SK-N-MC (cell line): ENCODE measurements at regions not wholly inside any gene's neighbourhood (a gene's known extent, or its start where the extent isn't known, plus 50 kb on each side); places are given as distances from the start of the nearest gene placed in this dataset.

Experiments used
- DNase-seq: peaks from one replicate; pipeline ENCODE4 v3.0.0-alpha.2; 2011; ENCODE audit warnings: low read depth, low spot score
- H3K27ac ChIP-seq: fragments of 200-600 bp; sonication (generic); 2 replicates; pipeline ENCODE4 v1.5.1; 2016; ENCODE audit warnings: mixed run types
- H3K36me3 ChIP-seq: fragments of 200-600 bp; sonication (generic); 2 replicates; pipeline ENCODE4 v1.6.1; 2017; ENCODE audit warnings: antibody characterized with exemption, low read length, mixed read lengths; ENCODE audit not compliant: insufficient read depth
- H3K4me3 ChIP-seq: fragments of 200-600 bp; sonication (generic); 2 replicates; pipeline ENCODE4 v1.5.1; 2016
- H3K9ac ChIP-seq: fragments of 200-600 bp; sonication (generic); 2 replicates; pipeline ENCODE4 v1.8.0; 2017; ENCODE audit warnings: mixed run types, mixed read lengths; ENCODE audit not compliant: insufficient read length
- H3K9me3 ChIP-seq: fragments of 200-600 bp; sonication (generic); 2 replicates; pipeline ENCODE4 v1.6.1; 2017; ENCODE audit warnings: low read depth, mild to moderate bottlenecking, antibody characterized with exemption, low read length, moderate library complexity, mixed read lengths
- EZH2 ChIP-seq: fragments of 200-600 bp; sonication (generic); IDR thresholded peaks from one replicate; pipeline ENCODE4 v1.6.1; 2017; ENCODE audit warnings: antibody characterized with exemption
- FOXP2 ChIP-seq: optimal IDR thresholded peaks from 2 replicates; pipeline ENCODE3; 2011; ENCODE audit warnings: mild to moderate bottlenecking, moderate library complexity; ENCODE audit not compliant: insufficient read depth; ENCODE audit errors: extremely low read length, control extremely low read depth
- POLR2AphosphoS5 ChIP-seq: IDR thresholded peaks from 2 replicates; pipeline ENCODE4 v1.6.1; 2012; ENCODE audit warnings: mild to moderate bottlenecking, low read depth, low read length, borderline replicate concordance

DNA sequence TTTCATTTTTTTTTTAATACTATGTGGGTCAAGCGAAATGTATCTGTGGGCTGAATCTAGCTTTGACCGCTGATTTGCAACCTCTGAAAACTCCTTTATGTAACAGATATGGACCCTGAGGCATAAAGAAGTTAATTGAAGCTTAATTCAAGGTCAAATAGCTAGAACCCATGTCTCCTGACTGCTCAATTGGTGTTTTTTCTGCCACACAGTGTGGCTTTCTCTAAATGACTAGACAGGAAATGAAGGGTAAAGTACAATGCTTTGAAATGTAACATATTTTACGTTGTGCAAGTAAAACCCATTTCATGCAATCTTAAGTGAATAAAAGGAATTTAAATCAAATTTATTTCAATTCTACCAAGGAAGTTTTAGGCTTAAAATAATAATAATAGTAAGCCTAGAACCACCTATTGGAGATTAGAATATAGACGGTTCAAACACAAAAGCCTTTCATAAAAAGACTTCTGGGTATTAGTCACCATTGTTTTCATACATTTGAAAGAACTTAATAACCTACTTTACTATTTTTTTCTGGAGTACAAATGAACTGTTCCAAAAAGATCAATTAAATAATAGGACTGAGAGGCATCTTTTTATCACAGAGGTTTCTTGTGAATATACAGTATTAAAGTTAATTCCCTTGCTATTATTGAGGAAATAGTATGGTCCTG lies 279.8 kb downstream of the EPHA7 start:
- Histone ChIP-seq H3K9ac (no peak overlapping the region), H3K27ac (no peak overlapping the region), H3K36me3 (no peaks in the 10 kb centered on the region), H3K9me3 (no peaks in the 10 kb centered on the region), H3K4me3 (no peak overlapping the region)
- TF ChIP-seq POLR2AphosphoS5 (peak; percentile 13; the same call in 1 of the 2 replicates), EZH2 (no peak), FOXP2 (no peak)
- DNase-seq, result peak; percentile 34

- no peaks in the 10 kb centered on the region for H3K36me3 ChIP-seq
- H3K9ac ChIP-seq, result no peak overlapping the region
- DNase-seq, result no peak
- H3K4me3 ChIP-seq, result no peak overlapping the region
- no peak overlapping the region for H3K27ac ChIP-seq
- no peaks in the 10 kb centered on the region for H3K9me3 ChIP-seq
- no peak for TF ChIP-seq EZH2
- TF ChIP-seq FOXP2, result no peak
- TF ChIP-seq POLR2AphosphoS5, result no peak
Observed at GRCh38 chr6:93136111-93136510, 283.2 kb downstream of the EPHA7 start.

- no peak overlapping the region for H3K4me3 ChIP-seq
- H3K36me3 ChIP-seq, result no peaks in the 10 kb centered on the region
- TF ChIP-seq EZH2 (no peak), POLR2AphosphoS5 (no peak), FOXP2 (no peak)
- no peak overlapping the region for H3K9ac ChIP-seq
- H3K27ac ChIP-seq, result no peak overlapping the region
- peaks cover 6% of the 10 kb centered on the region; the same call in 1 of the 2 replicates for H3K9me3 ChIP-seq
- DNase-seq, result no peak
Observed at GRCh38 chr6:93124006-93124632, 295.2 kb downstream of the EPHA7 start.

GRCh38 chr6:93123585-93123984 lies 295.8 kb downstream of the EPHA7 start:
- no peaks in the 10 kb centered on the region for H3K36me3 ChIP-seq
- peaks cover 6% of the 10 kb centered on the region; the same call in 1 of the 2 replicates for H3K9me3 ChIP-seq
- no peak overlapping the region for H3K9ac ChIP-seq
- no peak overlapping the region for H3K27ac ChIP-seq
- DNase-seq, result no peak
- H3K4me3 ChIP-seq, result no peak overlapping the region
- no peak for TF ChIP-seq POLR2AphosphoS5
- no peak for TF ChIP-seq FOXP2
- no peak for TF ChIP-seq EZH2

DNA sequence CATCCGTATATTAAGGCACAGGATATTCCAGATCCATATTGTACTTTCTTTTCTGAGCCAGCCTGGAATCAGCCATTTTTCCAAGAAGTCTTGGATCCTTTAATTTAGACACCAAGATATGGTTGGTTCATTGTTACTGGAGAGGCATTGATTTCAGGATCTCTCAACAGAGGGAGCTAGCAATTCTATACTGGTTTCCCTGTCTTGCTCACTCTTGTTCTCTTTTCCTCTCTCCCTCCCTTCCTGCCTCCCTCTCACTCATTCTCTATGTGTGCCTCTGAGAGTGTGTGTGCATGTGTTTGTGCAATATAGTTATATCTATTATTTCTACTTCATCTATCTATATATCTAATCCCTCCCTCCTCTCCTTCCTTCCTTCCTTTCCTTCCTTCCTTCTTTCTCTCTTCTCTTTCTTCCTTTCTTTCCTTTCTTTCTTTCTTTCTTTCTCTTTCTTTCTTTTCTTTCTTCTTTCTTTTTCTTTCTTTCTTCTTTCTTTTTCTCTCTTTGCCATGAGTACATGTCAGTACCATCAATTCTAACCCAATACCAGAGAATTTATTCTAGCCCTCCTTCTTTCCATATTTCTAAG lies 299.1 kb downstream of the EPHA7 start:
- H3K9ac ChIP-seq, result no peak overlapping the region
- no peaks in the 10 kb centered on the region for H3K9me3 ChIP-seq
- H3K4me3 ChIP-seq, result no peak overlapping the region
- H3K36me3 ChIP-seq, result no peaks in the 10 kb centered on the region
- DNase-seq, result no peak
- TF ChIP-seq EZH2 (no peak), FOXP2 (no peak), POLR2AphosphoS5 (no peak)
- H3K27ac ChIP-seq, result no peak overlapping the region

DNA sequence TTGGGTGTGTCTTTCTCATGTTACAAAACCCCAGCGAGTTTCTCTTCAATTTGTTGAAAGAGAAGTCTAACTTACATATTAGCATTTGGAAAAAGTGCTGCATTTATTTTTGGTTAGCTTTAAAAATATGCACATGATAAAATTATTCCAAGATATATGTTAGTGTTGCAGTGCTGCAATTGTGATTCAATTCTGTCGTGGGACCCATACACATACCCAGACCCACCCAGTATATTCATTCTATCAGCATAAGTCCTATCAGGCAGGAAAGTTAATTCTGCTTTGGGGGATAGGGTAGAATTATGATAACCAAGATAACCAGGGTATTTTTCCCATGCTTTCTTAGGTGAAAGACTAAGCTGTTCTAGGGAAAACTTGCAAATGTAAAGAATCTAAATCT lies 313.5 kb downstream of the EPHA7 start:
- TF ChIP-seq FOXP2 (no peak), POLR2AphosphoS5 (no peak), EZH2 (no peak)
- H3K27ac ChIP-seq, result no peak overlapping the region
- H3K9me3 ChIP-seq, result no peaks in the 10 kb centered on the region
- no peak overlapping the region for H3K4me3 ChIP-seq
- DNase-seq, result no peak
- no peak overlapping the region for H3K9ac ChIP-seq
- no peaks in the 10 kb centered on the region for H3K36me3 ChIP-seq

DNA sequence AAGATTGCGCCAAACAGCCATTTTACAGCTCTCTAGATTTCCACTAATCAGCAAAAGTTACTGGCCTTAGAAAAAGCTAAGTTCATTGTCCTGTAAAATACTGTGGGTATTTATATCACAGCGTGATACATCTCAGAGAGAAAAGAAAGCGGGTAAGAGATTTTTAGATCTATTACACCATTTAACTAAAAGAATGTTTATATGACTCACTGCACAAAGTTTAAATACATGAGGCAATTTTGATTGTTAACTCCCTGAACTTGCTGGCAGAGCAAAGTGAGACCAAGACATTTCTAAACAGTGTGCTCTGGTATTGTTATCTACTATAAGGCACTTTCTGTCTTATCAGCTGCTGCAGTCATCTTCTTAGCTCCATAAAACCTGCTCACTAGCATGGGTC lies 314.3 kb downstream of the EPHA7 start:
- Histone ChIP-seq H3K27ac (no peak overlapping the region), H3K9me3 (no peaks in the 10 kb centered on the region), H3K4me3 (no peak overlapping the region), H3K9ac (no peak overlapping the region), H3K36me3 (no peaks in the 10 kb centered on the region)
- TF ChIP-seq POLR2AphosphoS5 (no peak), FOXP2 (no peak), EZH2 (no peak)
- no peak for DNase-seq

DNA sequence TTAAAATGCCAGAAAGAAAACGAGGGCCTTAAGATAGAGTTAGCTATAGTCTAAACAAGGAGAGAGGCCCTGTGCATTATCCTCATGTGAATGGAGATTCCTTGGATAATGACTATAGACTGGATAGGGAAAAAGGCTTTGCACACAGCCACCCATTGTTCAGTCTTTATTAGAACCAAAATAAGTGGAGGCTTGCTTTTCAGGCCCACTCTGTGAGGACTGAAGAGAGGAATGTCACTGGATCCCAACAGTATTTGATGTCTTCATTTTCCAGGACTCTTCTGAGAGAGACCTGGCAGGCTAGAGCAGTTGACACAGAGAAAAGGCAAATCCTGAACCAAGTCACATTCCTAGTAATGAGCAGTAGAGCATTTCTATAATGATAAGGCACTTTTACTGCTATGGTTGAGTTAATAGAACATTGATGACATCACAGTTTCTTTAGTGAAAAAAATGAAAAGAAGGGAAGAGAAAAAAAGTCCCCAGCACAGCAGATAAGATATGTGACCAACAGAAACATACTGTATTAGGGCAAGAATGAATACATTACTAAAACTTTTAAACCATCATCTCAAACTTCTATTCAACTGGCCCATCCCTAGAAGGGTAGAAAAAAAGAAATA lies 315.1 kb downstream of the EPHA7 start:
- TF ChIP-seq POLR2AphosphoS5, result no peak
- no peak for TF ChIP-seq EZH2
- TF ChIP-seq FOXP2, result no peak
- no peak overlapping the region for H3K27ac ChIP-seq
- DNase-seq, result no peak
- H3K36me3 ChIP-seq, result no peaks in the 10 kb centered on the region
- no peak overlapping the region for H3K9ac ChIP-seq
- H3K4me3 ChIP-seq, result no peak overlapping the region
- H3K9me3 ChIP-seq, result no peaks in the 10 kb centered on the region
